SU-DHL-6 (cell line): ENCODE measurements at regions not wholly inside any gene's neighbourhood (a gene's known extent, or its start where the extent isn't known, plus 50 kb on each side); places are given as distances from the start of the nearest gene placed in this dataset.

Experiments used
- CTCF ChIP-seq: fragments of 200-600 bp; sonication (generic); IDR thresholded peaks from one replicate; pipeline ENCODE4 v1.5.1; 2017; ENCODE audit warnings: antibody characterized with exemption, mild to moderate bottlenecking, low read length, moderate library complexity; ENCODE audit not compliant: insufficient read depth, poor library complexity, severe bottlenecking
- EZH2phosphoT487 ChIP-seq: fragments of 200-600 bp; sonication (generic), shearing (Covaris generic); conservative IDR thresholded peaks from 2 replicates; pipeline ENCODE4 v1.6.1; 2018; ENCODE audit warnings: mild to moderate bottlenecking, antibody characterized with exemption, low read length, moderate library complexity, mixed read lengths

- TF ChIP-seq CTCF: no peak
- TF ChIP-seq EZH2phosphoT487: no peak
Observed at GRCh38 chr3:118269537-118270125, 765.0 kb downstream of the IGSF11 start.
